HEK293 (cell line): ENCODE measurements at regions not wholly inside any gene's neighbourhood (a gene's known extent, or its start where the extent isn't known, plus 50 kb on each side); places are given as distances from the start of the nearest gene placed in this dataset.

Source experiments
- CTCF ChIP-seq: fragments of 450-650 bp; formaldehyde crosslinking; IDR thresholded peaks from 2 replicates; pipeline ENCODE4 v1.5.1; 2016; ENCODE audit warnings: missing biosample characterization, missing genetic modification characterization
- GLI4 ChIP-seq: fragments of 450-650 bp; formaldehyde crosslinking; IDR thresholded peaks from 2 replicates; pipeline ENCODE4 v1.5.1; 2016; ENCODE audit warnings: missing biosample characterization, missing genetic modification characterization
- YY1 ChIP-seq: fragments of 450-650 bp; formaldehyde crosslinking; IDR thresholded peaks from 2 replicates; pipeline ENCODE4 v1.5.1; 2018; ENCODE audit warnings: missing biosample characterization, missing genetic modification characterization
- ZNF146 ChIP-seq: fragments of 450-650 bp; formaldehyde crosslinking; IDR thresholded peaks from 2 replicates; pipeline ENCODE4 v1.5.1; 2016; ENCODE audit warnings: missing biosample characterization, missing genetic modification characterization
- ZNF157 ChIP-seq: fragments of 450-650 bp; formaldehyde crosslinking; IDR thresholded peaks from 2 replicates; pipeline ENCODE4 v1.5.1; 2016; ENCODE audit warnings: missing biosample characterization, missing genetic modification characterization
- ZNF239 ChIP-seq: fragments of 450-650 bp; formaldehyde crosslinking; IDR thresholded peaks from 2 replicates; pipeline ENCODE4 v1.5.1; 2016; ENCODE audit warnings: missing biosample characterization, missing genetic modification characterization
- ZNF24 ChIP-seq: fragments of 450-650 bp; formaldehyde crosslinking; IDR thresholded peaks from 2 replicates; pipeline ENCODE4 v1.5.1; 2016; ENCODE audit warnings: missing biosample characterization, missing genetic modification characterization
- ZNF302 ChIP-seq: fragments of 450-650 bp; formaldehyde crosslinking; IDR thresholded peaks from 2 replicates; pipeline ENCODE4 v1.5.1; 2016; ENCODE audit warnings: missing biosample characterization, missing genetic modification characterization, low read depth
- ZNF560 ChIP-seq: fragments of 450-650 bp; formaldehyde crosslinking; IDR thresholded peaks from 2 replicates; pipeline ENCODE4 v1.5.1; 2017; ENCODE audit warnings: missing biosample characterization, missing genetic modification characterization, borderline replicate concordance
- ZNF580 ChIP-seq: fragments of 450-650 bp; formaldehyde crosslinking; IDR thresholded peaks from 2 replicates; pipeline ENCODE4 v1.5.1; 2016; ENCODE audit warnings: missing biosample characterization, missing genetic modification characterization
- ZNF776 ChIP-seq: fragments of 450-650 bp; formaldehyde crosslinking; IDR thresholded peaks from 2 replicates; pipeline ENCODE4 v1.5.0; 2017; ENCODE audit warnings: missing biosample characterization, missing genetic modification characterization, borderline replicate concordance

- TF ChIP-seq GLI4 (tag by site-specific recombination) (no peak), ZNF580 (tag by site-specific recombination) (no peak), ZNF24 (tag by site-specific recombination) (no peak), ZNF560 (no peak), ZNF239 (tag by site-specific recombination) (no peak), YY1 (no peak), CTCF (tag by site-specific recombination) (no peak), ZNF302 (tag by site-specific recombination) (no peak), ZNF146 (tag by site-specific recombination) (no peak), ZNF776 (no peak), ZNF157 (tag by site-specific recombination) (no peak)
Observed at GRCh38 chr4:182085051-182085480, 158.1 kb upstream of the TENM3 start.
